Prostate gland (tissue), 2 donors: ENCODE measurements at regions not wholly inside any gene's neighbourhood (a gene's known extent, or its start where the extent isn't known, plus 50 kb on each side); places are given as distances from the start of the nearest gene placed in this dataset.

Experiments used
- DNase-seq: peaks from one replicate; pipeline ENCODE4 v3.0.0-alpha.2; 2019; ENCODE audit warnings: low spot score
- H3K27ac ChIP-seq, 2 donors: fragments of 200-600 bp; sonication (generic); 2 replicates each; pipeline ENCODE4 v1.5.1; 2017 to 2019
- H3K27me3 ChIP-seq: fragments of 200-600 bp; sonication (generic); replicated peaks from 2 replicates; pipeline ENCODE4 v1.5.1; 2019; ENCODE audit not compliant: insufficient read depth
- H3K36me3 ChIP-seq, 2 donors: fragments of 200-600 bp; sonication (generic); 1 replicate in 1 of 2; 2 replicates in 1 of 2; pipeline versions ENCODE4 v1.5.1 to v1.8.1; 2017 to 2019
- H3K4me1 ChIP-seq: fragments of 200-600 bp; sonication (generic); replicated peaks from 2 replicates; pipeline ENCODE4 v1.5.1; 2019
- H3K4me3 ChIP-seq, 2 donors: fragments of 200-600 bp; sonication (generic); 2 replicates each; pipeline ENCODE4 v1.5.1; 2017 to 2019
- H3K9me3 ChIP-seq: fragments of 200-600 bp; sonication (generic); 2 replicates; pipeline ENCODE4 v1.5.1; 2017
- CTCF ChIP-seq, 4 experiments: fragments of 200-600 bp in 2 of 4; fragments of 450-650 bp in 2 of 4; sonication (generic) in 2 of 4; IDR thresholded peaks; 1 replicate in 3 of 4; 2 replicates in 1 of 4; pipeline ENCODE4 v1.5.1; 2016 to 2019; ENCODE audit warnings: antibody characterized with exemption in 4 of 4, mild to moderate bottlenecking in 2 of 4, moderate library complexity in 2 of 4
- POLR2A ChIP-seq: fragments of 450-650 bp; IDR thresholded peaks from one replicate; pipeline ENCODE4 v1.6.1; 2016; ENCODE audit warnings: antibody characterized with exemption, mild to moderate bottlenecking
- POLR2AphosphoS5 ChIP-seq: sonication (generic); formaldehyde crosslinking; IDR thresholded peaks from one replicate; pipeline ENCODE4 v1.6.1; 2017; ENCODE audit warnings: antibody characterized with exemption
- WGBS: methylation state at CpG from one replicate; pipeline ENCODE4 v1.1.5; 2018; 5-methylcytosine and 5-hydroxymethylcytosine counted together
- intact Hi-C: fragments of 100-400 bp; cut with DNase I; formaldehyde crosslinking; loops from one replicate; pipeline ENCODE4 v1.14.2; 2022

GRCh38 chr13:85567909-85568308, 231.3 kb downstream of the SLITRK6 start:
- DNase-seq = no peak
- TF ChIP-seq POLR2A (no peak), POLR2AphosphoS5 (no peak), CTCF (IDR thresholded peaks at IDR 0.05) (no peak)
- Histone ChIP-seq H3K27me3 (no peaks in the 10 kb centered on the region), H3K4me1 (no peaks in the 10 kb centered on the region), H3K4me3 (no peak overlapping the region), H3K27ac (no peak overlapping the region), H3K9me3 (no peaks in the 10 kb centered on the region), H3K36me3 (no peaks in the 10 kb centered on the region)
- 90% methylated on average over 2 of the region's 2 CpGs for WGBS
- intact Hi-C loops = no loop called here

DNA sequence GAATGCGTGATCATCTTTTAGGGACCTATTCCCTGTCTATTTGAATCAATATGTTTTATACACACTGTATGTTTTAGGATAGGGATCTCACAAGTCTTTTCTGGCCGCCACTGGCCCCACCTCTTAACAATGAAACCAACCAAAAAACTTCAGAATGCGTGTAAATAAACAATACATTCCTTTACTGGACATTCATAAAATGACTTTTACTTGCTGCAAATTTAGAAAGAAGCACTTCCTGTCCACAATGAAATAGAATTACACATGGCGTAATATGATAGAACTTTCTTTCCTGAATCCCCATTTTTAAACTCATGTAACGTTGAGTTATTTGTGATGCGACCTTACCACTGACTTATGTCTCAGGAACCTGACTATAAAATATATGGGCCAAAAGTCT, 233.6 kb downstream of the SLITRK6 start:
- no peak for DNase-seq
- H3K4me1 ChIP-seq = no peaks in the 10 kb centered on the region
- no peaks in the 10 kb centered on the region for H3K36me3 ChIP-seq
- no peaks in the 10 kb centered on the region for H3K27me3 ChIP-seq
- no peaks in the 10 kb centered on the region for H3K9me3 ChIP-seq
- H3K4me3 ChIP-seq = no peak overlapping the region
- H3K27ac ChIP-seq = no peak overlapping the region
- intact Hi-C loops = no loop called here
- WGBS = 79% methylated on average over 6 of the region's 6 CpGs
- TF ChIP-seq POLR2A = no peak
- no peak for TF ChIP-seq CTCF (IDR thresholded peaks at IDR 0.05)
- no peak for TF ChIP-seq POLR2AphosphoS5

DNA sequence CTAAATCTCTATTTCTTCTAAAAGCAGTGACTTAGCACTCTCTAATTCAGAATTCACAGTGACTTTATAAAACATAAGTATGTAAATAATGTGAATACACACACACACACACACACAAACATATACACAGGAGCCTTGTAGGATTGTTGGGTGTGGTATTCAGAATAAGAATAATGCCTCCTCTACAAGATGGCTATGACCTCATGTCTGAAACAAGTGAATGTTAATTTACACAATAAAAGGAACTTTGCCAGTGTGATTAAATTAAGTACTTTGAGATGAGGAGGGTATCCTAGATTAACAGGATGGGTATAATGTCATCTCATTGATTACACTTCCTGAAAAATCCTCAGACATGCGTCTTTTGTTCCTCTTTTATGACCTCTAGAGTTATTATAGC, 234.6 kb downstream of the SLITRK6 start:
- Histone ChIP-seq H3K27ac (no peak overlapping the region), H3K27me3 (no peaks in the 10 kb centered on the region), H3K36me3 (no peaks in the 10 kb centered on the region), H3K4me1 (no peaks in the 10 kb centered on the region), H3K9me3 (no peaks in the 10 kb centered on the region), H3K4me3 (no peak overlapping the region)
- TF ChIP-seq POLR2A (no peak), CTCF (IDR thresholded peaks at IDR 0.05) (no peak), POLR2AphosphoS5 (no peak)
- DNase-seq = no peak
- 79% methylated on average over 1 of the region's 1 CpG for WGBS
- intact Hi-C loops = no loop called here

DNA sequence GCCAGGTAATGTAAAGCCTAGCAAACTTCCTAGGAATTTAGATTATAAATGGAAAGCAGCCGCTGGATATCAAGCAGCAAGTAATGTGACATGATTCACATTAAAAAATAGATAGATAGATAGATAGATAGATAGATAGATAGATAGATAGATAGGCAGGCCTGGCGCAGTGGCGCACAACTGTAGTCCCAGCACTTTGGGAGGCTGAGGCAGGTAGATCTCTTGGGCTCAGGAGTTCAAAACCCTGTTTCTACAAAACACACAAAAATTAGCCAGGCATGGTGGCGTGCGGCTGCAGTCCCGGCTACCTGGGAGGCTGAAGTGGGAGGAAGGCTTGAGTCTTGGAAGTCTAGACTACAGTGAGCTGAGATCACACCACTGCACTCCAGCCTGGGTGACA, 236.9 kb downstream of the SLITRK6 start:
- no peak for DNase-seq
- Histone ChIP-seq H3K36me3 (no peaks in the 10 kb centered on the region), H3K27me3 (no peaks in the 10 kb centered on the region), H3K4me1 (no peaks in the 10 kb centered on the region), H3K9me3 (no peaks in the 10 kb centered on the region), H3K4me3 (no peak overlapping the region), H3K27ac (no peak overlapping the region)
- no peak for TF ChIP-seq POLR2A
- no peak for TF ChIP-seq CTCF (IDR thresholded peaks at IDR 0.05)
- TF ChIP-seq POLR2AphosphoS5 = no peak
- intact Hi-C loops = no loop called here
- WGBS = 98% methylated on average over 6 of the region's 6 CpGs

DNA sequence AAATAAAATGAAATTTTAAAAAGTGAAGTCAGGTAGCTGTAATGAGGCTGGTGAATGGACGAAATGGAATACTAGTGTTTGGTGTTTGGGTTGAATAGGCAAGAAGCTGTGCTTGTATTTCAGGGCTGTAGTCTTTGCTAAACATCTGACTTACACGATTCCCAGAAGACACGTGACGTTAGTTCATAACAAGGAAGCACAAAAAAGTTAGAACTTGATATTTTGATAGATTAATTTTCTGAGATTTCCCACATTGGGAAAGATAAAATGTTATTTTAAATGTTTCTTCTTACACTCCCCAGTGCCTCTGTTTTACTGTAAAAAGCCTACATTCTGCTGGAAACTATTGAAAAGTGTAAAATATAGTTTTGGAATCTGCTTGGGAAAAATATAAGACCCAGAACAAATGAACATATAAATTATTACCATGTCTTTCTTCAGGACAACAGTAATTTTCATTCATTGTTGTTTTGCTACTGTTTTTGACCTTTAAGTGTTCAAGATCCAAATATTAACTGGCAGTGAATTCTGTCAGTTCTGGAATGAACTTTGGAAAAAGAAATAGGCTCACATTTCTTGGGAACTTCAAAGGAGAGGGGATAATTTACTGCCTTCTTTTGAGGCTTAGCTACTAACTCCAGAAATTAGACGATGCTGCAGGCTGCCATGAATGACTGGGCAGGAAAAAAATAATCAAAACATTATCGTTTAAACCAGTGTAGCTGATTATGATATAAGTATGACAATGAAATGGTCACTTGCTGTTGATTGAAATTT, 241.3 kb downstream of the SLITRK6 start:
- no peak for DNase-seq
- Histone ChIP-seq H3K36me3 (no peaks in the 10 kb centered on the region), H3K4me1 (no peaks in the 10 kb centered on the region), H3K27ac (no peak overlapping the region), H3K9me3 (no peaks in the 10 kb centered on the region), H3K27me3 (no peaks in the 10 kb centered on the region), H3K4me3 (no peak overlapping the region)
- WGBS = 46% methylated on average over 6 of the region's 6 CpGs
- TF ChIP-seq POLR2AphosphoS5 (no peak), POLR2A (no peak), CTCF (IDR thresholded peaks at IDR 0.05) (no peak)
- intact Hi-C loops = no loop called here
